Transverse colon (tissue), 4 donors: ENCODE measurements at regions not wholly inside any gene's neighbourhood (a gene's known extent, or its start where the extent isn't known, plus 50 kb on each side); places are given as distances from the start of the nearest gene placed in this dataset.
A peak's percentile ranks its signal among the peaks of the same experiment; 100 is the strongest.

Experiments used
- DNase-seq: peaks from one replicate; pipeline ENCODE4 v3.0.0-alpha.2; 2019
- H3K27ac ChIP-seq, 4 donors: fragments of 200-600 bp; sonication (generic); 2 replicates each; pipeline ENCODE4 v1.5.1; 2016 to 2018; ENCODE audit warnings: inconsistent platforms in 4 of 4
- H3K27me3 ChIP-seq: fragments of 200-600 bp; sonication (generic); 2 replicates; pipeline ENCODE4 v1.5.1; 2017; ENCODE audit warnings: inconsistent platforms
- H3K36me3 ChIP-seq, 4 donors: fragments of 200-600 bp; sonication (generic); 2 replicates each; pipeline ENCODE4 v1.5.1; 2017 to 2019; ENCODE audit warnings: inconsistent platforms in 4 of 4
- H3K4me1 ChIP-seq, 4 donors: fragments of 200-600 bp; sonication (generic); 2 replicates each; pipeline ENCODE4 v1.5.1; 2017 to 2020; ENCODE audit warnings: inconsistent platforms in 4 of 4
- H3K4me3 ChIP-seq, 4 donors: fragments of 200-600 bp; sonication (generic); 1 replicate in 1 of 4; 2 replicates in 3 of 4; pipeline versions ENCODE4 v1.5.1 to v1.6.1; 2017 to 2019; ENCODE audit warnings: inconsistent platforms in 4 of 4
- H3K9me3 ChIP-seq, 2 donors: fragments of 200-600 bp; sonication (generic); 2 replicates each; pipeline ENCODE4 v1.5.1; 2017 to 2019; ENCODE audit warnings: inconsistent platforms in 2 of 2
- CTCF ChIP-seq, 5 experiments: fragments of 200-600 bp in 3 of 5; fragments of 450-650 bp in 2 of 5; sonication (generic) in 3 of 5; IDR thresholded peaks; 1 replicate in 2 of 5; 2 replicates in 3 of 5; pipeline ENCODE4 v1.5.1; 2016 to 2017; ENCODE audit warnings: antibody characterized with exemption in 5 of 5, inconsistent platforms in 3 of 5, mild to moderate bottlenecking in 2 of 5, moderate library complexity in 1 of 5
- EP300 ChIP-seq: sonication (generic); formaldehyde crosslinking; IDR thresholded peaks from one replicate; pipeline ENCODE4 v1.6.1; 2017; ENCODE audit warnings: antibody characterized with exemption, low read depth
- POLR2A ChIP-seq: fragments of 450-650 bp; IDR thresholded peaks from one replicate; pipeline ENCODE4 v1.6.1; 2016; ENCODE audit warnings: antibody characterized with exemption, mild to moderate bottlenecking, moderate library complexity
- POLR2AphosphoS5 ChIP-seq, 3 donors: sonication (generic); formaldehyde crosslinking; IDR thresholded peaks; one replicate each; pipeline ENCODE4 v1.6.1; 2016; ENCODE audit warnings: antibody characterized with exemption in 3 of 3
- WGBS, 2 donors: methylation state at CpG; one replicate each; pipeline ENCODE4 v1.1.5; 2018; ENCODE audit warnings: low coverage in 1 of 2; 5-methylcytosine and 5-hydroxymethylcytosine counted together
- in situ Hi-C, 4 donors: fragments of 200-750 bp; cut with MboI; loops; one replicate each; pipeline versions ENCODE4 v1.15.0 to v1.15.1; 2017; ENCODE audit warnings: low sequenced_read_pairs in 3 of 4, low pct_ligation_motif_present in 1 of 4, low pct_unique_long_range_greater_than_20kb in 1 of 4
- intact Hi-C: fragments of 100-400 bp; cut with DNase I; formaldehyde crosslinking; loops from one replicate; pipeline ENCODE4 v1.15.1; 2023; ENCODE audit warnings: low total_unique reads

GRCh38 chr21:25822981-25823380, 88.2 kb downstream of the GABPA start:
- peak; percentile 46 for DNase-seq
- no peaks in the 10 kb centered on the region for H3K27me3 ChIP-seq
- H3K9me3 ChIP-seq, result no peaks in the 10 kb centered on the region
- TF ChIP-seq POLR2A (no peak), POLR2AphosphoS5 (IDR thresholded peaks at IDR 0.05) (no peak), EP300 (no peak), CTCF (IDR thresholded peaks at IDR 0.05) (no peak)
- no peaks in the 10 kb centered on the region for H3K36me3 ChIP-seq
- in situ Hi-C loops (no loop called here), intact Hi-C loops (no loop called here)
- WGBS, 2 donors, result 36 to 46% methylated on average over 4 to 9 of the region's 9 CpGs
- peaks cover 0 to 17% (median 2%) of the 10 kb centered on the region in 4 donors for H3K4me1 ChIP-seq
- peak overlapping the region in 1 of 4 donors; percentile 7 for H3K27ac ChIP-seq
- no peak overlapping the region for H3K4me3 ChIP-seq

GRCh38 chr21:25826652-25827051, 91.9 kb downstream of the GABPA start:
- TF ChIP-seq EP300 (no peak), CTCF (IDR thresholded peaks at IDR 0.05) (no peak), POLR2AphosphoS5 (IDR thresholded peaks at IDR 0.05) (no peak), POLR2A (no peak)
- Histone ChIP-seq H3K27ac (peak overlapping the region in 1 of 4 donors; percentile 33), H3K36me3 (no peaks in the 10 kb centered on the region), H3K4me3 (no peak overlapping the region), H3K4me1 (peaks cover 0 to 10% (median 2%) of the 10 kb centered on the region in 4 donors), H3K27me3 (no peaks in the 10 kb centered on the region), H3K9me3 (no peaks in the 10 kb centered on the region)
- intact Hi-C loops, result no loop called here
- WGBS, 2 donors, result 83 to 91% methylated on average over 1 of the region's 1 CpG
- in situ Hi-C loops, result no loop called here
- DNase-seq, result no peak

GRCh38 chr21:25827513-25827912, 92.7 kb downstream of the GABPA start:
- Histone ChIP-seq H3K27ac (peak overlapping the region in 2 of 4 donors; percentile 27 to 33), H3K36me3 (no peaks in the 10 kb centered on the region), H3K4me1 (peaks cover 0 to 8% (median under 1%) of the 10 kb centered on the region in 4 donors), H3K27me3 (no peaks in the 10 kb centered on the region), H3K4me3 (no peak overlapping the region), H3K9me3 (no peaks in the 10 kb centered on the region)
- TF ChIP-seq POLR2AphosphoS5 (IDR thresholded peaks at IDR 0.05) (peak in 2 of 3 donors; percentile 22 to 55), POLR2A (no peak)
- intact Hi-C loops (no loop called here), in situ Hi-C loops (no loop called here)
- DNase-seq, result no peak
- 54 to 72% methylated on average over 2 of the region's 2 CpGs for WGBS, 2 donors
